HCT116 (cell line): ENCODE measurements at regions not wholly inside any gene's neighbourhood (a gene's known extent, or its start where the extent isn't known, plus 50 kb on each side); places are given as distances from the start of the nearest gene placed in this dataset.

Experiments
- ATAC-seq: fragments of 200-7000 bp; cut with Tn5 transposase; 2 replicates; pipeline ENCODE4 v1.9.1; 2020; ENCODE audit warnings: mild to moderate bottlenecking, moderate library complexity
- BruUV-seq: library from RNA; stranded (reverse); fragments of 400-500 nt; replicated peaks from 2 replicates; lab custom pipeline; 2021; lab: Mats Ljungman, UMichigan
- CTCF ChIA-PET: fragments of 300-600 bp; sonication (Branson Sonifier 250); formaldehyde crosslinking; loops from one replicate; lab custom pipeline; 2021; ENCODE audit warnings: antibody characterized with exemption; lab: Charles Lee
- POLR2A ChIA-PET: fragments of 300-600, 350-600 bp; sonication (Branson Sonifier 250); formaldehyde crosslinking; loops from one replicate; lab custom pipeline; 2021; ENCODE audit warnings: antibody characterized with exemption; lab: Charles Lee
- RAD21 ChIA-PET, 2 experiments: fragments of 300-600 bp; sonication (Branson Sonifier 250); formaldehyde crosslinking; loops; one replicate each; lab custom pipeline; 2023; ENCODE audit warnings: low total read pairs in 2 of 2; ENCODE audit not compliant: uncharacterized antibody in 2 of 2, unreplicated experiment in 2 of 2, low non-redundant PET in 1 of 2; lab: Charles Lee
- DNase-seq: peaks from one replicate; pipeline ENCODE4 v3.0.0-alpha.2; 2010; ENCODE audit warnings: low read depth, low spot score
- H2AFZ ChIP-seq: fragments of 200-600 bp; shearing (Covaris generic), sonication (generic); 2 replicates; pipeline ENCODE4 v1.6.1; 2017; ENCODE audit warnings: low read depth, mixed run types, mixed read lengths, antibody characterized with exemption, low read length; ENCODE audit not compliant: poor library complexity, severe bottlenecking
- H3K27ac ChIP-seq: 2 replicates; pipeline ENCODE4 v1.5.1; 2012; ENCODE audit warnings: low read depth, low read length
- H3K27me3 ChIP-seq: fragments of 200-600 bp; sonication (generic); 2 replicates; pipeline ENCODE4 v1.6.1; 2016; ENCODE audit warnings: mixed run types, low read length, mixed read lengths; ENCODE audit not compliant: insufficient read depth
- H3K36me3 ChIP-seq, 2 experiments: fragments of 200-500 bp in 1 of 2; fragments of 200-600 bp in 1 of 2; sonication (Bioruptor generic) in 1 of 2; sonication (generic) in 1 of 2; 2 replicates each; pipeline versions ENCODE4 v1.5.1 to v1.6.1; 2014 to 2016; ENCODE audit warnings: low read length in 2 of 2, inconsistent platforms in 1 of 2, mixed read lengths in 1 of 2, mixed run types in 1 of 2; ENCODE audit not compliant: insufficient read depth in 2 of 2, control insufficient read depth in 1 of 2
- H3K4me1 ChIP-seq, 2 experiments: fragments of 200-600 bp in 1 of 2; sonication (generic) in 1 of 2; 2 replicates each; pipeline versions ENCODE4 v1.5.1 to v1.6.1; 2012 to 2017; ENCODE audit warnings: low read length in 2 of 2, inconsistent platforms in 1 of 2, mild to moderate bottlenecking in 1 of 2, mixed read lengths in 1 of 2, mixed run types in 1 of 2, moderate library complexity in 1 of 2; ENCODE audit not compliant: insufficient read depth in 2 of 2, control insufficient read depth in 1 of 2
- H3K4me2 ChIP-seq: fragments of 200-600 bp; sonication (generic); 2 replicates; pipeline ENCODE4 v1.6.1; 2017; ENCODE audit warnings: mixed run types, low read length, mixed read lengths
- H3K4me3 ChIP-seq, 2 experiments: fragments of 200-600 bp in 1 of 2; sonication (generic) in 1 of 2; replicated peaks in 1 of 2; 2 replicates each; pipeline ENCODE4 v1.5.1; 2011 to 2016; ENCODE audit warnings: low read length in 2 of 2, control low read depth in 1 of 2, low read depth in 1 of 2, mild to moderate bottlenecking in 1 of 2, mixed read lengths in 1 of 2, mixed run types in 1 of 2
- H3K79me2 ChIP-seq: fragments of 200-600 bp; sonication (generic); 2 replicates; pipeline ENCODE4 v1.6.1; 2017; ENCODE audit warnings: mild to moderate bottlenecking, mixed run types, low read length, moderate library complexity, mixed read lengths; ENCODE audit not compliant: insufficient read depth
- H3K9ac ChIP-seq: fragments of 200-600 bp; sonication (generic); 2 replicates; pipeline ENCODE4 v1.6.1; 2016; ENCODE audit warnings: low read length, mixed read lengths
- H3K9me2 ChIP-seq: fragments of 200-600 bp; sonication (generic), shearing (Covaris generic); 2 replicates; pipeline ENCODE4 v1.6.1; 2017; ENCODE audit warnings: mixed run types, mild to moderate bottlenecking, moderate library complexity; ENCODE audit not compliant: insufficient read depth
- H3K9me3 ChIP-seq, 2 experiments: fragments of 200-500 bp in 1 of 2; fragments of 200-600 bp in 1 of 2; sonication (Bioruptor generic) in 1 of 2; sonication (generic) in 1 of 2; 2 replicates each; pipeline ENCODE4 v1.6.1; 2014 to 2017; ENCODE audit warnings: low read length in 2 of 2, mixed read lengths in 2 of 2, inconsistent platforms in 1 of 2, low read depth in 1 of 2, mild to moderate bottlenecking in 1 of 2, mixed run types in 1 of 2, moderate library complexity in 1 of 2; ENCODE audit not compliant: control insufficient read depth in 1 of 2, insufficient read depth in 1 of 2
- H4K20me1 ChIP-seq: fragments of 200-600 bp; sonication (generic), shearing (Covaris generic); 2 replicates; pipeline ENCODE4 v1.6.1; 2017; ENCODE audit warnings: mixed run types, mild to moderate bottlenecking, moderate library complexity; ENCODE audit not compliant: insufficient read depth
- EGR1 ChIP-seq: IDR thresholded peaks from 2 replicates; pipeline ENCODE4 v1.6.1; 2012; ENCODE audit warnings: low read depth
- ELF1 ChIP-seq: IDR thresholded peaks from 2 replicates; pipeline ENCODE4 v1.6.1; 2012; ENCODE audit warnings: low read depth, borderline replicate concordance
- EZH2 ChIP-seq: fragments of 200-600 bp; sonication (generic); IDR thresholded peaks from 2 replicates; pipeline ENCODE4 v1.6.1; 2017; ENCODE audit warnings: antibody characterized with exemption, mixed run types
- EZH2phosphoT487 ChIP-seq: fragments of 200-600 bp; IDR thresholded peaks from 2 replicates; pipeline ENCODE4 v1.6.1; 2018; ENCODE audit warnings: antibody characterized with exemption, borderline replicate concordance
- JUND ChIP-seq: IDR thresholded peaks from 2 replicates; pipeline ENCODE4 v1.6.1; 2012
- POLR2A ChIP-seq: IDR thresholded peaks from 2 replicates; pipeline ENCODE4 v1.7.0; 2011; ENCODE audit warnings: borderline replicate concordance; ENCODE audit not compliant: insufficient read depth, insufficient read length; ENCODE audit errors: extremely low read depth
- POLR2AphosphoS5 ChIP-seq: IDR thresholded peaks from 2 replicates; pipeline ENCODE4 v1.6.1; 2011; ENCODE audit warnings: mild to moderate bottlenecking, low read depth, low read length, moderate library complexity
- RAD21 ChIP-seq: IDR thresholded peaks from 2 replicates; pipeline ENCODE4 v1.6.1; 2012; ENCODE audit warnings: low read depth, mild to moderate bottlenecking
- SIN3A ChIP-seq: IDR thresholded peaks from 2 replicates; pipeline ENCODE4 v1.6.1; 2012; ENCODE audit warnings: low read depth
- YY1 ChIP-seq: IDR thresholded peaks from 2 replicates; pipeline ENCODE4 v1.6.1; 2011; ENCODE audit warnings: low read length, low read depth, moderate library complexity, mild to moderate bottlenecking; ENCODE audit not compliant: insufficient replicate concordance; ENCODE audit errors: extremely low read depth
- ZFX ChIP-seq: fragments of 450-650 bp; IDR thresholded peaks from 2 replicates; pipeline ENCODE4 v1.6.1; 2017
- ZNF274 ChIP-seq: fragments of 200-500 bp; sonication (Bioruptor generic); IDR thresholded peaks from 2 replicates; pipeline ENCODE4 v1.6.1; 2014; ENCODE audit warnings: mild to moderate bottlenecking, low read depth, low read length, inconsistent platforms
- intact Hi-C: fragments of 100-400 bp; cut with micrococcal nuclease; formaldehyde crosslinking; loops from 2 replicates; pipeline ENCODE4 v1.10.0; 2022
- TF ChIP-seq, protein P1 (sequence below): IDR thresholded peaks from 2 replicates; pipeline ENCODE4 v1.6.1; 2012
- TF ChIP-seq, protein P2 (sequence below): IDR thresholded peaks from 2 replicates; pipeline ENCODE4 v1.6.1; 2011; ENCODE audit warnings: mild to moderate bottlenecking, low read length, moderate library complexity; ENCODE audit not compliant: insufficient replicate concordance; ENCODE audit errors: extremely low read depth
- TF ChIP-seq, protein P3 (sequence below), 3 experiments: fragments of 200-600 bp in 1 of 3; sonication (generic) in 1 of 3; IDR thresholded peaks in 2 of 3; conservative IDR thresholded peaks in 1 of 3; 2 replicates each; pipeline ENCODE4 v1.5.1; 2012 to 2017; ENCODE audit warnings: low read depth in 2 of 3, low read length in 2 of 3, antibody characterized with exemption in 1 of 3, borderline replicate concordance in 1 of 3, control low read depth in 1 of 3, mild to moderate bottlenecking in 1 of 3, mixed read lengths in 1 of 3, mixed run types in 1 of 3, moderate library complexity in 1 of 3; ENCODE audit not compliant: insufficient read depth in 1 of 3

DNA sequence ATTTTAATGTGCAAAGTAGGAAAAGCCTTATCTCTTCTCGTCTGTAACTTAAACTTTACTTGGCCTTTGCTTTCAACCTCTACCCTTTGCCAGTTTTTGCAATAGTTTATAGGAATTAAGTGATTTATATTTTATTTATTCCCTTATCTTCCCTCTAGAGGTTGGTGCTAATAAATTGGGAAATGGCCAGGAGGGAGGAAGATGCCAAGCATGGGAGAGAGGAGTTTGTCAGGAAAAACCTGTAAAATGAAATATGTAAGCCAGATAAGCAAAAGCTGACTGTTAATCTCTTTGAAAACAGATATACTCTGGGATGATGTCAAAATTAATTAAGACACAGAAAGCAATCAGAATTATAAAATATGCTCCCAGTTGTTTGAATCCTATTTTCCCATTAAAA lies 484.5 kb downstream of the NR2F1-AS1 start (continued):
- TF ChIP-seq ZNF274 = no peak

DNA sequence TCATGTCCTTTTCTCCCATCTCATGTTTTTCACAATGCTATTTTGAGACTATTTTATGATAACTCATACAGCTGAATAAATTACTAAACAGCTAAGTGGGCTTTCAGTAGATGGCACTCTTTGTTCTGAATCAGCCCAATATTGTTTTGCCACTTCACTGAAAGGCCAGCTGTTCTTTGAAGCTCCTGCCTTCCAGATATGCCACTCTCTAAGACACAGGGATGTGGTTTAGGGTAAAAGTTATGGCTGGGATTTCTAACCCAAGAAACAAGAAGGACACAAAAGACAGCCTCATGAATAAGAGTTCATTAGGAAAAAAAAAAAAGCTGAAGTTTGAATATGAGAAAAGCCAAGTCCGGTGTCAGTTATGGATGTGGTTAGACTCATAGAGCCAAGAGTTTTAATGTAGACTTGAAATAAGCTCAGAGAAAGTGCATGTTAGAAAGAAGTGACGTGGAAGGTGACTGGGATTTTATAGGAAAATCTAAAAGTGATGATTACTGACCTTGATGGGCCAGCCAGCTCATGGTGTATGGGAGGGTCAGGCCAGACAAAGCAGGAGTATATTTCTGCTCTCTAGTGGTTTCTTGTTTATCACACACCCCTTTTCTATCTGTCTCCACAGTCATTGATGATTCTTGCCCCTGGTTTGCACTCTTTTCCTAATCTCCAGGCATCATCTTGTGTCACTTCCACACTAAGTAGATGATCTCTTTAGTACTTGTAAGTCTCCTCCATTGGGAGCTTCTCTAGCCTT lies 488.5 kb downstream of the NR2F1-AS1 start:
- H3K4me2 ChIP-seq = no peak overlapping the region
- H3K4me3 ChIP-seq = no peak overlapping the region
- H3K9me3 ChIP-seq = no peaks in the 10 kb centered on the region
- H3K27me3 ChIP-seq = no peaks in the 10 kb centered on the region
- no peak overlapping the region for H2AFZ ChIP-seq
- TF ChIP-seq SIN3A = no peak
- TF ChIP-seq JUND = no peak
- TF ChIP-seq EZH2phosphoT487 = no peak
- TF ChIP-seq, protein P1, sequence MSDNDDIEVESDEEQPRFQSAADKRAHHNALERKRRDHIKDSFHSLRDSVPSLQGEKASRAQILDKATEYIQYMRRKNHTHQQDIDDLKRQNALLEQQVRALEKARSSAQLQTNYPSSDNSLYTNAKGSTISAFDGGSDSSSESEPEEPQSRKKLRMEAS = no peak
- TF ChIP-seq YY1 = no peak
- TF ChIP-seq POLR2AphosphoS5 = no peak
- TF ChIP-seq POLR2A = no peak
- TF ChIP-seq ELF1 = no peak
- TF ChIP-seq EZH2 = no peak
- TF ChIP-seq RAD21 = peak; percentile 73
- TF ChIP-seq, protein P2, sequence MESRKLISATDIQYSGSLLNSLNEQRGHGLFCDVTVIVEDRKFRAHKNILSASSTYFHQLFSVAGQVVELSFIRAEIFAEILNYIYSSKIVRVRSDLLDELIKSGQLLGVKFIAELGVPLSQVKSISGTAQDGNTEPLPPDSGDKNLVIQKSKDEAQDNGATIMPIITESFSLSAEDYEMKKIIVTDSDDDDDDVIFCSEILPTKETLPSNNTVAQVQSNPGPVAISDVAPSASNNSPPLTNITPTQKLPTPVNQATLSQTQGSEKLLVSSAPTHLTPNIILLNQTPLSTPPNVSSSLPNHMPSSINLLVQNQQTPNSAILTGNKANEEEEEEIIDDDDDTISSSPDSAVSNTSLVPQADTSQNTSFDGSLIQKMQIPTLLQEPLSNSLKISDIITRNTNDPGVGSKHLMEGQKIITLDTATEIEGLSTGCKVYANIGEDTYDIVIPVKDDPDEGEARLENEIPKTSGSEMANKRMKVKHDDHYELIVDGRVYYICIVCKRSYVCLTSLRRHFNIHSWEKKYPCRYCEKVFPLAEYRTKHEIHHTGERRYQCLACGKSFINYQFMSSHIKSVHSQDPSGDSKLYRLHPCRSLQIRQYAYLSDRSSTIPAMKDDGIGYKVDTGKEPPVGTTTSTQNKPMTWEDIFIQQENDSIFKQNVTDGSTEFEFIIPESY = no peak
- no peak for TF ChIP-seq ZFX
- TF ChIP-seq EGR1 = no peak
- TF ChIP-seq, protein P3, sequence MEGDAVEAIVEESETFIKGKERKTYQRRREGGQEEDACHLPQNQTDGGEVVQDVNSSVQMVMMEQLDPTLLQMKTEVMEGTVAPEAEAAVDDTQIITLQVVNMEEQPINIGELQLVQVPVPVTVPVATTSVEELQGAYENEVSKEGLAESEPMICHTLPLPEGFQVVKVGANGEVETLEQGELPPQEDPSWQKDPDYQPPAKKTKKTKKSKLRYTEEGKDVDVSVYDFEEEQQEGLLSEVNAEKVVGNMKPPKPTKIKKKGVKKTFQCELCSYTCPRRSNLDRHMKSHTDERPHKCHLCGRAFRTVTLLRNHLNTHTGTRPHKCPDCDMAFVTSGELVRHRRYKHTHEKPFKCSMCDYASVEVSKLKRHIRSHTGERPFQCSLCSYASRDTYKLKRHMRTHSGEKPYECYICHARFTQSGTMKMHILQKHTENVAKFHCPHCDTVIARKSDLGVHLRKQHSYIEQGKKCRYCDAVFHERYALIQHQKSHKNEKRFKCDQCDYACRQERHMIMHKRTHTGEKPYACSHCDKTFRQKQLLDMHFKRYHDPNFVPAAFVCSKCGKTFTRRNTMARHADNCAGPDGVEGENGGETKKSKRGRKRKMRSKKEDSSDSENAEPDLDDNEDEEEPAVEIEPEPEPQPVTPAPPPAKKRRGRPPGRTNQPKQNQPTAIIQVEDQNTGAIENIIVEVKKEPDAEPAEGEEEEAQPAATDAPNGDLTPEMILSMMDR (IDR thresholded peaks at IDR 0.05 in 2 of 3, conservative IDR thresholded peaks at IDR 0.05 in 1 of 3; ENCODE audit: borderline replicate concordance in 1 of 3, insufficient read depth in 1 of 3, low read depth in 2 of 3, low read length in 2 of 3) = peak in 2 of 3 experiments; percentile 23 to 25; a peak in 2 of 6 replicates
- BruUV-seq = no TSS peak
- H3K9me2 ChIP-seq = no peaks in the 10 kb centered on the region
- ChIA-PET POLR2A (interaction anchor here (1.0 to 1.3 kb wide), 2 partner anchors 16 to 490 kb away, joined by 3 to 4 read pairs; partner anchors contain the start of gene NR2F1), CTCF (interaction anchor here (1.1 to 2.2 kb wide), 2 partner anchors 157 to 183 kb away, joined by 4 to 5 read pairs; no protein-coding TSS in a partner anchor), RAD21 (interaction anchor here (0.5 to 1.3 kb wide), 5 partner anchors 72 to 709 kb away, joined by 3 to 5 read pairs (median 3); no protein-coding TSS in a partner anchor)
- intact Hi-C loops = no loop called here
- no peaks in the 10 kb centered on the region for H3K36me3 ChIP-seq
- peaks cover 14 to 22% of the 10 kb centered on the region in 2 experiments; a peak in 3 of 4 replicates for H3K4me1 ChIP-seq
- no peaks in the 10 kb centered on the region for H3K79me2 ChIP-seq
- H3K9ac ChIP-seq = no peak overlapping the region
- DNase-seq = no peak
- 0 out of 2 replicates have a peak, but pooled peaks have one; percentile 32 for ATAC-seq
- peak overlapping the region; percentile 57 for H3K27ac ChIP-seq
- no peaks in the 10 kb centered on the region for H4K20me1 ChIP-seq
